Keratinocyte (primary cell): ENCODE measurements at regions not wholly inside any gene's neighbourhood (a gene's known extent, or its start where the extent isn't known, plus 50 kb on each side); places are given as distances from the start of the nearest gene placed in this dataset.

Source experiments
- EZH2 ChIP-seq: IDR thresholded peaks from one replicate; pipeline ENCODE4 v1.6.1; 2012; ENCODE audit warnings: inconsistent platforms, mild to moderate bottlenecking, low read length, moderate library complexity
- TF ChIP-seq, protein P1 (sequence below), 3 experiments: IDR thresholded peaks in 1 of 3; conservative IDR thresholded peaks in 1 of 3; optimal IDR thresholded peaks in 1 of 3; 2 replicates in 2 of 3; 3 replicates in 1 of 3; pipeline versions ENCODE3 to v1.5.1; 2011; ENCODE audit warnings: low read length in 3 of 3, mild to moderate bottlenecking in 3 of 3, moderate library complexity in 2 of 3, control low read depth in 1 of 3, inconsistent platforms in 1 of 3; ENCODE audit not compliant: insufficient read depth in 2 of 3; ENCODE audit errors: extremely low read depth in 1 of 3

DNA sequence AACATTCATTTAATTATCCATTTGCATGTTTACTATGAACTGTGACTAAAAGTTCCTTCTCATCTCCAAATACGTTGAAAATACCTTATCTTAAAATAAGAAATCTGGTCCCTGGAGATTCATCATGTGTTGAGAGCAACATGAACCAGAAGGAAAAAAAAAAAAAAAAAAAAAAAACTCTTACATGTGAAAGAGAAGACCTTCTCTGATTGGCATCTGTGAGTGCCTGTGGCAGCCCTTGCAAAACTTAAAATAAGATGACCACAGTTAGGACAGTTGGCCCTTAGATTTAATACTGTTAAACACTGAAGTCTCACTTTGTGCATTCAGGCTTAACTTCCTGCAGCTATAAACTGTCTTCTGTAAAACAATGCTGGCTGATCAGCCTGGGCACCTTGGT is 1395.2 kb upstream of the ADGRL4 start:
- TF ChIP-seq, protein P1, sequence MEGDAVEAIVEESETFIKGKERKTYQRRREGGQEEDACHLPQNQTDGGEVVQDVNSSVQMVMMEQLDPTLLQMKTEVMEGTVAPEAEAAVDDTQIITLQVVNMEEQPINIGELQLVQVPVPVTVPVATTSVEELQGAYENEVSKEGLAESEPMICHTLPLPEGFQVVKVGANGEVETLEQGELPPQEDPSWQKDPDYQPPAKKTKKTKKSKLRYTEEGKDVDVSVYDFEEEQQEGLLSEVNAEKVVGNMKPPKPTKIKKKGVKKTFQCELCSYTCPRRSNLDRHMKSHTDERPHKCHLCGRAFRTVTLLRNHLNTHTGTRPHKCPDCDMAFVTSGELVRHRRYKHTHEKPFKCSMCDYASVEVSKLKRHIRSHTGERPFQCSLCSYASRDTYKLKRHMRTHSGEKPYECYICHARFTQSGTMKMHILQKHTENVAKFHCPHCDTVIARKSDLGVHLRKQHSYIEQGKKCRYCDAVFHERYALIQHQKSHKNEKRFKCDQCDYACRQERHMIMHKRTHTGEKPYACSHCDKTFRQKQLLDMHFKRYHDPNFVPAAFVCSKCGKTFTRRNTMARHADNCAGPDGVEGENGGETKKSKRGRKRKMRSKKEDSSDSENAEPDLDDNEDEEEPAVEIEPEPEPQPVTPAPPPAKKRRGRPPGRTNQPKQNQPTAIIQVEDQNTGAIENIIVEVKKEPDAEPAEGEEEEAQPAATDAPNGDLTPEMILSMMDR (optimal IDR thresholded peaks at IDR 0.05 in 1 of 3, IDR thresholded peaks at IDR 0.05 in 1 of 3, conservative IDR thresholded peaks at IDR 0.05 in 1 of 3; ENCODE audit: extremely low read depth in 1 of 3, insufficient read depth in 2 of 3, low read length in 3 of 3), result no peak
- TF ChIP-seq EZH2, result no peak
